ENCODE measurements at regions not wholly inside any gene's neighbourhood (a gene's known extent, or its start where the extent isn't known, plus 50 kb on each side); places are given as distances from the start of the nearest gene placed in this dataset.

DNA sequence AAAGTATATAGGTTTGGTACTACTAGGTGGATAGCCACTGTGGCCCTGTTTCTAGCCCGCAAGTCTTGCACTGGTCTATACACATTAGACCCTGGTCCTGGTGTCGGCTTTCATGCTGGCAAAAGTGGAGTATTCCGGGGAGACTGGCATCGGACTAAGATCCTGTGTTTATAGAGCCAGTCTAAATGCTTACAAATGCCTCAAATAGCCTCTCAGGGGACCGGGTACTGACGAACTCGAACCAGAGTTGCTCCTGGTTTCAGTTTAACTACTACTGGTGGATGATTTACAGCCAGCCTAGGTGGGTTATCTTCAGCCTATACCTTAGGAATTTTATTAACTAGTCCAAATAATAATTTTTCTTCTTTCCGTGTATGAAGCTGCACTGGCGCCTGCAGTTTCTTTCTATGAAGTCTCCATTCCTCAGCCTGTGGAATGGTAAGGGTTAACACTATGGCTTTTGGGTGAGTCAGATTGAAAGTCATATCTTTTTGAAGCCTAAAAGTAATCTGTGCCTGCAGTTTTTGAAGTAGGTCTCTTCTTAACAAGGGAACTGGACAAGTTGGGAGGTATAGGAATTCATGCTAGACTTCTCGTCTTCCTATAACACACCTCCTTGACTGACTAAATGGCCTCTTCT, 51.3 kb downstream of the OR10H4 start:
- H3K4me1 Mint-ChIP-seq (ENCODE audit: low read depth) = no peaks in the 10 kb centered on the region
- H3K27ac Mint-ChIP-seq = no peak overlapping the region
- peaks cover 61% of the 10 kb centered on the region for H3K9me3 Mint-ChIP-seq (ENCODE audit: low read depth)
- no peaks in the 10 kb centered on the region for H3K27me3 Mint-ChIP-seq
- no peak overlapping the region for H3K4me3 Mint-ChIP-seq (ENCODE audit: low read depth)
- no peak for DNase-seq (ENCODE audit: low spot score, unreplicated experiment)
- peaks cover 2% of the 10 kb centered on the region for H3K36me3 Mint-ChIP-seq (ENCODE audit: insufficient read depth)
- TF ChIP-seq, protein P1, sequence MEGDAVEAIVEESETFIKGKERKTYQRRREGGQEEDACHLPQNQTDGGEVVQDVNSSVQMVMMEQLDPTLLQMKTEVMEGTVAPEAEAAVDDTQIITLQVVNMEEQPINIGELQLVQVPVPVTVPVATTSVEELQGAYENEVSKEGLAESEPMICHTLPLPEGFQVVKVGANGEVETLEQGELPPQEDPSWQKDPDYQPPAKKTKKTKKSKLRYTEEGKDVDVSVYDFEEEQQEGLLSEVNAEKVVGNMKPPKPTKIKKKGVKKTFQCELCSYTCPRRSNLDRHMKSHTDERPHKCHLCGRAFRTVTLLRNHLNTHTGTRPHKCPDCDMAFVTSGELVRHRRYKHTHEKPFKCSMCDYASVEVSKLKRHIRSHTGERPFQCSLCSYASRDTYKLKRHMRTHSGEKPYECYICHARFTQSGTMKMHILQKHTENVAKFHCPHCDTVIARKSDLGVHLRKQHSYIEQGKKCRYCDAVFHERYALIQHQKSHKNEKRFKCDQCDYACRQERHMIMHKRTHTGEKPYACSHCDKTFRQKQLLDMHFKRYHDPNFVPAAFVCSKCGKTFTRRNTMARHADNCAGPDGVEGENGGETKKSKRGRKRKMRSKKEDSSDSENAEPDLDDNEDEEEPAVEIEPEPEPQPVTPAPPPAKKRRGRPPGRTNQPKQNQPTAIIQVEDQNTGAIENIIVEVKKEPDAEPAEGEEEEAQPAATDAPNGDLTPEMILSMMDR (IDR thresholded peaks at IDR 0.05; ENCODE audit: unreplicated experiment) = no peak

DNA sequence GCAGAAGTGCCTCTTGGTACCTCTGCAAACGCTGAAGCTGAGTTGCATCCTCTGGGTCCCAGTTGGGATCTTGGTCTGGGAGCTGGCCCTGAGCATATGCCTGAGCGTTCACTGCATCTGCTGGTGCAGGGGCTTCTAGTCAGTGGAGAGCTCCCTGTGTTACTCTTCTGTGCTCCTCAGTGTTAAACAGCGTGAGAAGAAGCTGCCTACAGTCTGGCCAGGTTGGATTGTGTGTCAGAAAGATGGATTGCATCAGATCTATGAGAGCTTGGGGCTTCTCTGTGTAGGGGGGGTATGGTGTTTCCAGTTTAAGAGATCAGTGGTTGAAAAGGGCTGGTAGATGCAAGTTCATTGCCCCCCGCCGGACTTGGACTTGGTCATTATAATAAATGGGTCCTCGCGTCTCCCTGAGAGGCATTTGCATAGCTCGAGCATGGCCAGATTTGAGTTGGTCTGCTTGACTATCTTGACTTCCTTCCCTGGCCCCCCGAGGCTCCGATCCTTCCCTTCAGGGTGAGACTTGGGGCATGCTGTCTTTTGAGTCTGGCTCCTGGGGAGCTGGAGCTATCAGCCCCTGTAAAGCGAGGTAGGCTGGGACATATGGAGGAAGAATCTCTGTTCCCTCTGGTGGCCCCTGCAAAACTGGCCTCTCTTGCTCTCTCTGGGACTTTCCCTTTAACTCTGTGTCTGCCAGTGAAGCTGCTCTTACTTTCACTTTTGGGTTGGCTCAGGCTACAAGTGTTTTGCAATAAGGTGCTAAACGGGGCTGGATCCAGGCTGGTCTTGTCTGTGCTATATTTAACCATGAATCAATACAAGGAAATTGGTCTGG, 52.9 kb downstream of the OR10H4 start:
- no peaks in the 10 kb centered on the region for H3K4me1 Mint-ChIP-seq (ENCODE audit: low read depth)
- H3K27ac Mint-ChIP-seq = no peak overlapping the region
- H3K4me3 Mint-ChIP-seq (ENCODE audit: low read depth) = no peak overlapping the region
- no peaks in the 10 kb centered on the region for H3K27me3 Mint-ChIP-seq
- H3K36me3 Mint-ChIP-seq (ENCODE audit: insufficient read depth) = peaks cover 2% of the 10 kb centered on the region
- no peak for DNase-seq (ENCODE audit: low spot score, unreplicated experiment)
- H3K9me3 Mint-ChIP-seq (ENCODE audit: low read depth) = peaks cover 58% of the 10 kb centered on the region
- TF ChIP-seq, protein P1 (IDR thresholded peaks at IDR 0.05; ENCODE audit: unreplicated experiment) = no peak

DNA sequence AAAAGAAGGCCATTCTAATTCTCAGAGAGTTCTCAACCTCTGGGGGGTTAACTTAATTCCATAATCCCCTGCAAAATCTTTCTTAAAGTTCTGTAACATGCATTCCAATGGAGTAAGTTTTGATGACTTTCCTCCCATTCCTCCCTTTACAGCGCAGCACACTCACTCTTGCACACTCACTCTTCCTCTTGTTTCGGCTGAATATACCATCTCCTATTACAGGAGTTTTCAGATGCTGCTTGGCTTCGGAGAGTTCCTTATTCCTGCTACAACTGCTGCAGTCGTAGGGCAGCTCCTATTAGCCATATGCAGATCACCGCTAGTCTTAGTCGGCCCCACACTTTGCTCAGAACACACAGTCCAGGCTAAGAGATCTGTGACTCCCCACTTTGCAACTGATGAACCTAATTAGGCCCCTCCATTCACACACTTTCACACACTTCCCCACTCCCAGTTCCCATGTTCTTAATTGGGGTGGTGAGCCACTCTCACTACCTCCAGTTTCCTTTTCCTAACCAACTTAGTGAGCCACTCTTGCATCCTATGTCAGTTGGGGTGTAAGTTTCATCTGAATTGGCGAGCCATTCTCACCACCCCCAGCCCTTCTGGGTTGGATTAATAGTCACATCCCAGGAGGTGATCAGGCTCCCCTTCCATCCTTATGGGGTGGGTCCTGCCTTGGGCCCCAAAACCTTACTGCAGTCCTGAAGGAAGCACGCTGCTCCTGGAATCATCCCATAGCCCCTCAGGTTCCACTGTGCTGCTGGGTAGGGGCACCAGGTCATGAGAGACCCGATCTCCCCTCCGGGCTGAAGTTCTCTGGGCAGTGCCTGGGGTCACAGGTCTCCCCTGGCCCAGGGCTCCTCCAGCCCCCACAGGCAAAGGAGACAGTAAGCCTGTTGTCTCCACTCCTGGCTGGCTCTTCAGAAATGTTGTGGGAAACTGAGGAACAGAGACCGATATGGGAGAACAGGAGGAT, 53.9 kb downstream of the OR10H4 start:
- Mint-ChIP-seq H3K4me3 (ENCODE audit: low read depth) (no peak overlapping the region), H3K27me3 (no peaks in the 10 kb centered on the region), H3K9me3 (ENCODE audit: low read depth) (peaks cover 52% of the 10 kb centered on the region), H3K36me3 (ENCODE audit: insufficient read depth) (peaks cover 2% of the 10 kb centered on the region), H3K4me1 (ENCODE audit: low read depth) (no peaks in the 10 kb centered on the region), H3K27ac (no peak overlapping the region)
- TF ChIP-seq, protein P1 (IDR thresholded peaks at IDR 0.05; ENCODE audit: unreplicated experiment) = no peak
- DNase-seq (ENCODE audit: low spot score, unreplicated experiment) = no peak

DNA sequence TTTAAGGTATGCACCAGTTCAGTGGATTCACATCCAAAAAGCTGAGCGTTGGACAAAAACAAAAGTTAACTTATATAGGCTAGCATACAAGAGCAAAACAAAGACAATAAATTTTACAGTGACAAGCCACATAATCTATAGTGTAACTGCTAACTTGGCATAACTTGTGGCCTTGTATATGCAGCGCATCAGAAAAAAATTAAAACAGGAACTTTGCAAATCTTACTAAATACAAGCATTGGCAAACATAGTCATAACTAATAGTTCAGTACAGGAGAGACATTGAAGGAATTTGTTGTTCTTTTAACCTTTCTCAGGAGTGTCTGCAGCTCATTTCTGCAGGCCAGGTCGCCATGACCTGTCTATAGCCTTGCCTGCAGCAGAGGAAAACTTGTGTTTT, 54.6 kb downstream of the OR10H4 start:
- Mint-ChIP-seq H3K4me1 (ENCODE audit: low read depth) (no peaks in the 10 kb centered on the region), H3K9me3 (ENCODE audit: low read depth) (peaks cover 52% of the 10 kb centered on the region), H3K36me3 (ENCODE audit: insufficient read depth) (peaks cover 2% of the 10 kb centered on the region), H3K27ac (no peak overlapping the region), H3K4me3 (ENCODE audit: low read depth) (no peak overlapping the region), H3K27me3 (no peaks in the 10 kb centered on the region)
- no peak for DNase-seq (ENCODE audit: low spot score, unreplicated experiment)
- TF ChIP-seq, protein P1 (IDR thresholded peaks at IDR 0.05; ENCODE audit: unreplicated experiment) = no peak

DNA sequence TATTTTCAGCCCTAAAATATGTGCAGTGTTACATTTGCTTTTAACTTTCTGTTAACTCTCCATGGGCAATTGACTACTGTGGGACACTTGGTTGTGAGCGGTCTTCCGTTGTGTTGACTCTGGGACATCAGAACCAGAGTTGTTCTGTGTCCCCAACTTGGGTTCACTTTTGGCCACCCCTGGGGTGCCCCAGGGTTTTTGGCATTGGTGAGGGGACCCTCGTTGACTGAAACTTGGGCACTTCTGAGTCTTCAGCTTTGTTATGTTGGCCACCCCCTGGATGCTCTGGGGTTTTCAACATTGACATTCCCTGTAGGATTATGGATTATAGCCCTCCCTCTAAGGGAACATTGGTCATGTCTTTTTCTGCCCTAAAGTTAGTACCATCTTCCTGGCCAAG, 57.1 kb downstream of the OR10H4 start:
- H3K36me3 Mint-ChIP-seq (ENCODE audit: insufficient read depth) = peaks cover 2% of the 10 kb centered on the region
- no peak overlapping the region for H3K27ac Mint-ChIP-seq
- DNase-seq (ENCODE audit: low spot score, unreplicated experiment) = no peak
- no peaks in the 10 kb centered on the region for H3K4me1 Mint-ChIP-seq (ENCODE audit: low read depth)
- no peaks in the 10 kb centered on the region for H3K27me3 Mint-ChIP-seq
- H3K9me3 Mint-ChIP-seq (ENCODE audit: low read depth) = peaks cover 49% of the 10 kb centered on the region
- TF ChIP-seq, protein P1 (IDR thresholded peaks at IDR 0.05; ENCODE audit: unreplicated experiment) = no peak
- H3K4me3 Mint-ChIP-seq (ENCODE audit: low read depth) = no peak overlapping the region

Data from progenitor cell of endocrine pancreas (in vitro differentiated cells).